H9 (cell line): ENCODE measurements at regions not wholly inside any gene's neighbourhood (a gene's known extent, or its start where the extent isn't known, plus 50 kb on each side); places are given as distances from the start of the nearest gene placed in this dataset.

Source experiments
- DNase-seq: peaks from one replicate; pipeline ENCODE4 v3.0.0-alpha.2; 2017
- H2AFZ ChIP-seq: one replicate; pipeline ENCODE4 v1.6.1; 2013; ENCODE audit warnings: mild to moderate bottlenecking, low read length, control low read depth, moderate library complexity
- H2AK5ac ChIP-seq: 2 replicates; pipeline ENCODE4 v1.6.1; 2013; ENCODE audit warnings: low read length, control low read depth, mixed read lengths; ENCODE audit not compliant: insufficient read length
- H2BK120ac ChIP-seq: one replicate; pipeline ENCODE4 v1.6.1; 2013; ENCODE audit warnings: low read depth, mild to moderate bottlenecking, low read length, control low read depth, inconsistent platforms; ENCODE audit not compliant: poor library complexity, severe bottlenecking
- H2BK12ac ChIP-seq: 2 replicates; pipeline ENCODE4 v1.6.1; 2013; ENCODE audit warnings: low read length, control low read depth, mixed read lengths, low read depth; ENCODE audit not compliant: insufficient read length
- H2BK15ac ChIP-seq: 2 replicates; pipeline ENCODE4 v1.6.1; 2013; ENCODE audit warnings: low read depth, low read length, control low read depth
- H2BK20ac ChIP-seq: one replicate; pipeline ENCODE4 v1.6.1; 2013; ENCODE audit warnings: low read depth, mild to moderate bottlenecking, low read length, control low read depth, inconsistent platforms; ENCODE audit not compliant: poor library complexity, severe bottlenecking
- H2BK5ac ChIP-seq: 2 replicates; pipeline ENCODE4 v1.6.1; 2013; ENCODE audit warnings: low read length, control low read depth, mixed read lengths; ENCODE audit not compliant: insufficient read length
- H3K14ac ChIP-seq: 2 replicates; pipeline ENCODE4 v1.6.1; 2013; ENCODE audit warnings: low read length, control low read depth; ENCODE audit not compliant: insufficient read depth
- H3K18ac ChIP-seq: 2 replicates; pipeline ENCODE4 v1.6.1; 2013; ENCODE audit warnings: low read depth, mild to moderate bottlenecking, mixed read lengths, low read length, control low read depth; ENCODE audit not compliant: insufficient read length
- H3K23ac ChIP-seq: 2 replicates; pipeline ENCODE4 v1.6.1; 2013; ENCODE audit warnings: low read length, control low read depth, mixed read lengths, low read depth; ENCODE audit not compliant: insufficient read length
- H3K23me2 ChIP-seq: 2 replicates; pipeline ENCODE4 v1.6.1; 2013; ENCODE audit warnings: low read depth, mild to moderate bottlenecking, mixed read lengths, low read length, control low read depth; ENCODE audit not compliant: insufficient read length, poor library complexity, severe bottlenecking
- H3K27ac ChIP-seq: 2 replicates; pipeline ENCODE4 v1.5.1; 2013; ENCODE audit warnings: low read length, control low read depth, mixed read lengths, low read depth; ENCODE audit not compliant: insufficient read length
- H3K27me3 ChIP-seq: 2 replicates; pipeline ENCODE4 v1.6.1; 2013; ENCODE audit warnings: low read length, control low read depth, inconsistent platforms; ENCODE audit not compliant: insufficient read depth
- H3K4ac ChIP-seq: 2 replicates; pipeline ENCODE4 v1.6.1; 2013; ENCODE audit warnings: low read depth, mild to moderate bottlenecking, control low read depth, inconsistent platforms, low read length, moderate library complexity
- H3K4me1 ChIP-seq: 2 replicates; pipeline ENCODE4 v1.6.1; 2013; ENCODE audit warnings: low read length, control low read depth, inconsistent platforms; ENCODE audit not compliant: insufficient read depth
- H3K4me2 ChIP-seq: 2 replicates; pipeline ENCODE4 v1.6.1; 2013; ENCODE audit warnings: low read length, control low read depth, mixed read lengths; ENCODE audit not compliant: insufficient read length, insufficient read depth
- H3K56ac ChIP-seq: 2 replicates; pipeline ENCODE4 v1.6.1; 2013; ENCODE audit warnings: low read depth, mild to moderate bottlenecking, mixed read lengths, low read length, control low read depth; ENCODE audit not compliant: insufficient read length
- H3K79me1 ChIP-seq: 2 replicates; pipeline ENCODE4 v1.6.1; 2013; ENCODE audit warnings: low read depth, mild to moderate bottlenecking, moderate library complexity, low read length, control low read depth, inconsistent platforms; ENCODE audit not compliant: insufficient read depth, poor library complexity, severe bottlenecking
- H3K79me2 ChIP-seq: 2 replicates; pipeline ENCODE4 v1.6.1; 2013; ENCODE audit warnings: low read length, control low read depth, inconsistent platforms; ENCODE audit not compliant: insufficient read depth
- H3K9ac ChIP-seq: 2 replicates; pipeline ENCODE4 v1.6.1; 2013; ENCODE audit warnings: low read length, control low read depth, mixed read lengths; ENCODE audit not compliant: insufficient read length; ENCODE audit errors: extremely low read depth
- H3K9me3 ChIP-seq: one replicate; pipeline ENCODE4 v1.6.1; 2013; ENCODE audit warnings: low read depth, low read length, inconsistent platforms; ENCODE audit not compliant: control insufficient read depth
- H3T11ph ChIP-seq: one replicate; pipeline ENCODE4 v1.6.1; 2013; ENCODE audit warnings: mild to moderate bottlenecking, low read length, control low read depth, inconsistent platforms
- H4K20me1 ChIP-seq: one replicate; pipeline ENCODE4 v1.6.1; 2013; ENCODE audit not compliant: control insufficient read depth, insufficient read length, insufficient read depth
- H4K5ac ChIP-seq: 2 replicates; pipeline ENCODE4 v1.6.1; 2013; ENCODE audit warnings: low read depth, mild to moderate bottlenecking, mixed read lengths, low read length, control low read depth; ENCODE audit not compliant: insufficient read length
- H4K8ac ChIP-seq: replicated peaks from 2 replicates; pipeline ENCODE4 v1.6.1; 2013; ENCODE audit warnings: low read length, control low read depth, mixed read lengths, low read depth; ENCODE audit not compliant: insufficient read length
- H4K91ac ChIP-seq: 2 replicates; pipeline ENCODE4 v1.6.1; 2013; ENCODE audit warnings: low read depth, mild to moderate bottlenecking, moderate library complexity, mixed read lengths, low read length, control low read depth; ENCODE audit not compliant: insufficient read length
- H3K27ac Mint-ChIP-seq, 3 experiments: 2 replicates in 2 of 3; 3 replicates in 1 of 3; pipeline ENCODE4 v1.8.0; 2020 to 2021; ENCODE audit warnings: mixed read lengths in 3 of 3, mild to moderate bottlenecking in 1 of 3, moderate library complexity in 1 of 3
- H3K27me3 Mint-ChIP-seq: 2 replicates; pipeline ENCODE4 v1.8.0; 2021; ENCODE audit warnings: low read depth, mild to moderate bottlenecking, moderate library complexity, mixed read lengths
- H3K36me3 Mint-ChIP-seq, 3 experiments: 2 replicates in 2 of 3; 3 replicates in 1 of 3; pipeline ENCODE4 v1.8.0; 2020 to 2021; ENCODE audit warnings: low read depth in 3 of 3, mixed read lengths in 3 of 3; ENCODE audit not compliant: insufficient read depth in 1 of 3
- H3K4me1 Mint-ChIP-seq, 2 experiments: 2 replicates each; pipeline ENCODE4 v1.8.0; 2020; ENCODE audit warnings: mixed read lengths in 2 of 2
- H3K4me3 Mint-ChIP-seq, 2 experiments: 2 replicates in 1 of 2; 3 replicates in 1 of 2; pipeline ENCODE4 v1.8.0; 2020 to 2021; ENCODE audit warnings: mild to moderate bottlenecking in 2 of 2, mixed read lengths in 2 of 2, moderate library complexity in 1 of 2
- H3K9me3 Mint-ChIP-seq, 2 experiments: 2 replicates in 1 of 2; 3 replicates in 1 of 2; pipeline ENCODE4 v1.8.0; 2020; ENCODE audit warnings: mild to moderate bottlenecking in 2 of 2, mixed read lengths in 2 of 2, moderate library complexity in 1 of 2
- CTCF ChIP-seq: fragments of 200-600 bp; sonication (generic); conservative IDR thresholded peaks from 3 replicates; pipeline ENCODE4 v1.8.0; 2021; ENCODE audit warnings: antibody characterized with exemption, mild to moderate bottlenecking
- WGBS: extraction: QIAGEN DNeasy Blood & Tissue Kit; methylation state at CpG from one replicate; pipeline ENCODE4 v1.1.7; 2013; ENCODE audit warnings: missing lambda C conversion rate, low lambda C conversion rate, mixed read lengths; ENCODE audit not compliant: insufficient read length; ENCODE audit errors: extremely low coverage; 5-methylcytosine and 5-hydroxymethylcytosine counted together

DNA sequence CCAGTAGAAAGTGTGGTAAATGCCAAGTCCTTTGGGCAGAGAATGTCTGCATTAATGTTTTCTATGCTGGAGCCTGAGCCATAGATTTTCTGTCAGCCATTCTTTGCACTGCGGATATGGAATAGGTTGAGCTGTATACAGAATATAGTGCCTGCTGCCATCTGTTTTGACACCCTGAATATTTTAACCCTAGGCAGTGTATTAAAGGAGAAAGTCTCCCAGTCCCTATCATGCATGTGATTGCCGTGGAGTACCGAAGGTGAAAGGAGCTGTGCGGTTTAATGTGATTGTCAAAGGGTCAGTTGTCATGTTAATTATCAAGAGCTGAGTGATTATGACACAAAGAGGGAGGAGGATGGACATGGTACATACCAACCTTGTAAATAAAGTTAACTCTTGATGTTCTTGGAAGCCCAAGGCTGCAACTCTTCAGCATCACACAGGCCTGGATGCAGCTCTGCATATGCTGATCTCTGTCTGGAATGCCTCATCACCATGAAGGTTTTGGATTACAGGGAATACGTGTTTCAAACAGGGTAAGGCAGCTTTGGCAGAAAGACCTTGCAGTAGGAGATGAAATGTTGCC is 247.1 kb upstream of the ELAVL2 start:
- Histone ChIP-seq H3K4me1 (peaks cover 9% of the 10 kb centered on the region), H3K79me1 (no peaks in the 10 kb centered on the region), H3K56ac (no peak overlapping the region), H4K20me1 (no peaks in the 10 kb centered on the region), H2BK5ac (no peak overlapping the region), H4K5ac (no peak overlapping the region), H2AK5ac (no peak overlapping the region), H3K9me3 (no peaks in the 10 kb centered on the region), H3K4me2 (no peak overlapping the region), H3K4ac (no peak overlapping the region), H3K27me3 (no peaks in the 10 kb centered on the region), H2BK120ac (no peak overlapping the region), H3K23ac (no peak overlapping the region), H3T11ph (no peak overlapping the region), H2AFZ (no peak overlapping the region), H3K18ac (no peak overlapping the region), H3K14ac (no peak overlapping the region), H2BK15ac (no peak overlapping the region), H3K9ac (no peak overlapping the region), H3K27ac (no peak overlapping the region), H3K23me2 (no peaks in the 10 kb centered on the region), H2BK12ac (no peak overlapping the region), H4K8ac (no peak overlapping the region), H3K79me2 (no peaks in the 10 kb centered on the region), H4K91ac (no peak overlapping the region), H2BK20ac (no peak overlapping the region)
- Mint-ChIP-seq H3K27ac (peak overlapping the region in 2 of 3 experiments; percentile 1 to 36; a peak in 5 of 7 replicates), H3K36me3 (no peaks in the 10 kb centered on the region), H3K27me3 (no peaks in the 10 kb centered on the region), H3K4me1 (peaks cover 24 to 26% of the 10 kb centered on the region in 2 experiments), H3K4me3 (no peak overlapping the region), H3K9me3 (no peaks in the 10 kb centered on the region)
- WGBS, result no CpG with 5 or more reads among the region's 5 CpGs
- no peak for TF ChIP-seq CTCF
- DNase-seq, result peak; percentile 27
